SIG-M5 treated with dmso at 0.1 percent for 504 hours (cell line): ENCODE measurements at regions not wholly inside any gene's neighbourhood (a gene's known extent, or its start where the extent isn't known, plus 50 kb on each side); places are given as distances from the start of the nearest gene placed in this dataset.

ENCODE experiments used
- DNase-seq: peaks from one replicate; lab custom pipeline; 2025; ENCODE audit not compliant: unreplicated experiment; lab: John Stamatoyannopoulos, UW

DNA sequence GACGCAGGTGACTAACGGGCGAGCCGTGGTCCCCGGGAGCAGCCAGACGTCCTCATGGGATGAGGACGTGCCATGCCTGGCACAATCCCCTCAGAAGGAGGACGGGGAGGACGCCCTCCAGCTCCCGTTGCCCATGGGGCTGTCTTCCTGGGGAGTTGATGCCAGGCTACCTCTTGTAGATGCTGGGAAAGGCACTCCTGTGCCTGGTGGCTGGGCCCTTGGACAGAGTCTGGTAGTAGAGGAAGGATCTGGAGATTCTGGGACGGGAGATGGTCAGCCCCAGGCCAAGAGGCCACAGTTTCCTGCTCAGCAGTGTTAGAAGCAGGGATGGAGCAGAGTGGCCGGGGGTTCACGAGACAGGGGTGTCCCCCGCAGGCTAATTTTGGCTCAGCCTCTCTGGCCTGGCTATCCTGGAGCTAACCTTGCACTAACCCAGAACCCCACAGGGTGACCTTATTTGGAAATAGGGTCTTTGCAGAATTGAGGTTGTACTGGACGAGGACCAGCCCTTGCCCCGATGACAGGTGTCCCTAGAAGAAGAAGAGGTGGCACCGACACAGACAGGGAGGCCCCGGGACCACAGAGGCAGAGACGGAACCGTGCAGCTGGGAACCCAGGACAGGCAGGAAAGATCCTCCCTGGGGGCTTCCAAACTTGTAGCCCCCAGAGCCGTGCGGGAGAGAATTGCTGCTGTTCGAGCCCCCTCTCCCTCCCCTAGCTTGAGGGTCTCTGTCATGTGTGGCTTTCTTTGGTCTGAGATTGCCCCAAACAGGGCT is 50.1 kb upstream of the ADRA2C start:
- no peak for DNase-seq

DNA sequence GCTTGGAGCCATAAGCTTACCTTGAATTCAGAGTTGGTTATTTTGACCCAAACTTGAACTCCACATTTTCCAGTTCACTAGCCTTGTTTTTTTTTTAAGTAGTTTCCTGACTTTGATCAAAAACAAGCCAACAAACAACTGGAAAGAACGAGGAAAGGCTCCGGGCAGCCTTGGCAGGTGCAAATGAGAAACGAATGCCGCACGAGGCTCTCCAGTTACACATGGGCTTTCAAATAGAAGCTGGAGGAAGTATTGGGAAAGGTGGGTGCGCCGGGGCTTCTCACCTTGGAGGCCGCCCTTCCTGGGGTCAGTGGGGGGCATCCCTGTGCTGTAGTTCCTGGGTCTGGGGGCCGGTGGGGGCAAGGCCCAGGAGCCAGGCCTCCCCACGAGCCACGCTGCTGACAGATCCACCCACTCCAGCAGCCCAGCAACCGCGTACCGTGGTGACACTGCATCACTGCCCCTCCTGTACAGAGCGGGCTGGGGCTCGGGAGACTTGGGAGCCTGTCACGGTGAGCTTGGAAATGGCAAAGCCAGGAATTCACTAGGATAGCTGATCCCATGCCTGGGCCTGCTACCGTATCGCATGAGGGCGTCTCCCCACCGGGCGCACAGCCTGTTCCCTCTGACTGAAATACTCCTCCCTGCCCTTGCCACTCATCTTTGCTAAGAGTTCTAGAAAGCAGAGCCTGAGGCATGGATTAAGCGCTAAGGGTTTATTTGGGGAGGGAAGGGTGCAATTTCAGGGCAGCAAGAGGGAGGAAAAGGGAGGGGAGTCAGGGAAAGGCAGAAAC is 50.9 kb upstream of the ADRA2C start:
- DNase-seq, result no peak

DNA sequence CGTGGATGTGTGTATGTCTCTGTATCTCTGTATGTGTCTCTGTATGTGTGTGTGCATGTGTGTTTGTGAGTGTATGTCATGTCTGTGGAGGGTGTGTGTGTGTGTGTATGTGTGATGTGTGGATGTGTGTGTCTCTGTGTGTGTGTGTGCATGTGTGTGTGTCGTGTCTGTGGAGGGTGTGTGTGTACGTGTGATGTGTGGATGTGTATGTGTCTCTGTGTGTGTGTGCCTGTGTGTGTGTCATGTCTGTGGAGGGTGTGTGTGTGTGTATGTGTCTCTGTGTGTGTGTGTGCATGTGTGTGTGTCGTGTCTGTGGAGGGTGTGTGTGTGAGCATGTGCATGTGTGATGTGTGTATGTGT is 51.6 kb upstream of the ADRA2C start:
- no peak for DNase-seq

DNA sequence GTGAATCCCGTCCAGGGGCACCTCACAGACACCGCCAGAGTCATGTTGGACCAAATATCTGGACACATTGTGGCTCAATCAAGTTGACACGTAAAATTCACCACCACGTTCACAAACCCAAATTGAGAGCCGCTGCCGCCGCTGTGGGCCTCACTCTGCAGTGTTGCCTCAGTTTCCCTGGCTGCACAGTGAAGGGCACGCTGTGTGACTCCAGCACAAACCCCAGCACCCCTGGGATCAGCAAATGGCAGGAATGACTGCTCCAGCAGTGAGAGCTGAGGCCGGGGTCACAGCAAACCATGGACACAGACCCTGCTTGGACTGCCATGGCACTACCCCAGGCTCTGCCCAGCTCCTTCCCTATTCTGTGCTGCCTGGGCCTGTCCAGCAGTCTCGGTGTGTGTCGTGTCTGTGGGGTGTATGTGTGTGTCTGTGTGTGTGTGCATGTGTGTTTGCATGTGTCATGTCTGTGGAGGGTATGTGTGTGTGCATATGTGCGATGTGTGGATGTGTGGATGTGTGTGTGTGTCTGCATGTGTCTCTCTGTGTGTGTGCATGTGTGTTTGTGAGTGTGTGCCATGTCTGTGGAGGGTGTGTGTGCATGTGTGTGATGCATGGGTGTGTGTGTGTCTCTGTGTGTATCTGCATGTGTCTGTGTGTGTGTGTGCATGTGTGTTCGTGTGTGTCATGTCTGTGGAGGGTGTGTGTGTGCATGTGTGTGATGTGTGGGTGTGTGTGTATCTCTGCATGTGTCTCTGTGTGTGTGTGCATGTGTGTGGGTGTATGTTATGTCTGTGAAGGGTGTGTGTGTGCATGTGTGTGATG is 52.2 kb upstream of the ADRA2C start:
- no peak for DNase-seq

DNA sequence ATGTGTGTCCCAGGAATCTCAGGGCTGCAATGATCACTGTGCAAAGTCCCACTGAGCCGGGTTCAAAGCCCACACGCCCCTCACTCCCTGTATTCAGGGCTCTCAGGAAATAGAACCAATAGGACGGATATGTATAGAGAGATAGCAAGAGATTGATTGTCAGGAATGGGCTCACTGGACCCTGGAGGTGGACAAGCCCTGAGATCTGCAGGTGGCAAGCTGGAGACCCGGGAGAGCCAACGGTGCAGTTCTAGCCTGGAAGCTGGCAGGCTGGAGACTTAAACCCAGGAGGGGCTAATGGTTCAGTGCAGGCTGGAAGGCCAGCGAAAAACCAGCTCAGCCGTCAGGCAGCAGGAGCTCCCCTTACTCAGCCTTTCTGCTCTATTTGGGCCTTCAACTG is 52.8 kb upstream of the ADRA2C start:
- no peak for DNase-seq

DNA sequence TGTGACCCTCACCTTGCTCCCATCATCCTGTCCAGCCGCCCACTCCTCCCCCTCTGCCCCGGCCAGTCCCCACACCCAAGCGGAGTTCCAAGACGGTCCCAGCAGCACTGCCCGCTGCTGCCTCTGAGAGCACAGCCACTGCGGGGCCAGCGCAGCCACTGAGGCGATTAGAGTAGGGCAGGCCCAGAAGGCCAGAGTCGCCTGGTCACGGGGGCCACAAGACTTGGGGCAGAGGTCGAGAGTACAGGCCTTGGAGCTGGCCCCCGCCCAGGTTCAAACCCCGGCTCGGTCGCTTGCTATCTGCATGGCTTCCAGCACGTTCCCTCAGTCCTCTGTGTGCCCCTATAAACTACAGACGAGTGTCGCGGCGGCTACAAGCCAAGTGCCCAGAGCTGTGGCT is 53.2 kb upstream of the ADRA2C start:
- no peak for DNase-seq

DNA sequence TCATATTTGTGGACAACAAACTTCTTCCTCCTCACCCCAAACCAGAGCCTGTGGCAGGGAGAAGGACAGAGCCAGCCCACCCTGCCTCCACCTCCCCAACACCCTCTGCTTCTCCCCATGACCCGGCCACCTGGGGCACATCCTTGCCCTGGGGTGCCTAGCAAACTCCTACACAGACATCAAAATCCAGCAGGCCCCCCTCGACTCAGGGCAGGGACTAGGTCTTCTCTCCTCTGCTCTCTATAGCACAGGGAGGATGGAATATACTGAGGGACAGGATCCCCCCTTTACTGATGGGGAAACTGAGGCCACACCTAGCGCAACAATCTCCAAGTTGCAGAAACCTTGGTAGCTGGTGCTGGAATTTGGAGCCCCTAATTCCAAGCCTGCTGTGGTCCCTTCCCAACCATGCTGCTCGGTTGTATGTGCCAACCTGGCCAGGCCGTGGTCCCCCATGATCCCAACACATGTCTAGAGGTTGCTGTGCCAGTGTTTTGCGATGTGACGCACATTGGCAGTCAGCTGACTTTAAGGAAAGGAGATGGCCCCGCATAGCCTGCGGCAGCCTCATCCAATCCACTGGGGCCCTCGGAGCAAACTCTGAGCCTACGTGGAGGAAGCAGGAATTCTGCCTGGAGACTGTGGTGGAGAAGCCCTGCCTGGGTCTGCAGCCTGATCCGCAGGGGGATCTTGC is 53.9 kb upstream of the ADRA2C start:
- no peak for DNase-seq

DNA sequence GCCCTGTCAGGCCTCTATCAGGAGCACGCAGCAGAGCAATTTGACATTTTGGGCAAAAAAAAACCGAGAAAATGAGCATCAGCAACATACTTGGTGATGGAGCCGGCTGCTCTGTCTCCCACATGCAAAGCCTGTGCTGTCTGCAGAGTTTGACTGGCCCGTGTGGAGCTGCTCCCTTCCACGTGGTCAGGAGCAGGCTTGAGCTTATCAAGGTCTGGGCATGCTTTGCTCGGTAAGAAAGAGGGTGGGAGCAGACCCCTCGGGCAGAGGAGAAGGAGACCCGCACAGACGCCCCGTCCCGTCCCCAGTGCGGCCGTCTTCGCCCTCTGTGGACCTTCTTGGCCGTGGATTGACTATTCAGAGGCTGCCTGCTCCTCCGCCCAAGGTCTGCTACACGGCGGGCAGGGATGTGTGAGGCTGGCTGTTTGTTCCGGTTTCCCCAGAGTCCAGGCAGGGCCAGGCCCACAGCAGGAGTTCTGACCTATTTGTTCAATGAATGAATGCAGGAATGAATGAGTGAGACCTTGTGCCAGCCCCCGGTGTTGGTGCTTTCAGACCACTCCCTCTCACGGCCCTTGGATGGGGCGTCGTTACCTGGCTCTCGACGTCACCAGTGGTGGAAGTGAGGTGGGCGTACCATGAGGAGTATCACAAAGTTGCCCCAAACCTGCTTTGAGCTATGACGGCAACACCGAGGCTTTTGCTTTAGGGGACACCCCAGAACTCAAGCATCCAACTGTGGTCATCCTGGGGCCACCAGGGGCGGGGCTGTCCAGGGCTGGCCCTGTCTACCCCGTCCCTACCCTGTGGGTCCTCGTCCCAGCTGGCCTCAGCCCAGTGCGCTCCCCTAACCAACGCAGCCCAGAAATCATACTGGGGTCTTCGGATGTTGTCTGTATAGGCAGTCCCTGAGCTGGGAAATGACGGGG is 54.7 kb upstream of the ADRA2C start:
- DNase-seq, result no peak

DNA sequence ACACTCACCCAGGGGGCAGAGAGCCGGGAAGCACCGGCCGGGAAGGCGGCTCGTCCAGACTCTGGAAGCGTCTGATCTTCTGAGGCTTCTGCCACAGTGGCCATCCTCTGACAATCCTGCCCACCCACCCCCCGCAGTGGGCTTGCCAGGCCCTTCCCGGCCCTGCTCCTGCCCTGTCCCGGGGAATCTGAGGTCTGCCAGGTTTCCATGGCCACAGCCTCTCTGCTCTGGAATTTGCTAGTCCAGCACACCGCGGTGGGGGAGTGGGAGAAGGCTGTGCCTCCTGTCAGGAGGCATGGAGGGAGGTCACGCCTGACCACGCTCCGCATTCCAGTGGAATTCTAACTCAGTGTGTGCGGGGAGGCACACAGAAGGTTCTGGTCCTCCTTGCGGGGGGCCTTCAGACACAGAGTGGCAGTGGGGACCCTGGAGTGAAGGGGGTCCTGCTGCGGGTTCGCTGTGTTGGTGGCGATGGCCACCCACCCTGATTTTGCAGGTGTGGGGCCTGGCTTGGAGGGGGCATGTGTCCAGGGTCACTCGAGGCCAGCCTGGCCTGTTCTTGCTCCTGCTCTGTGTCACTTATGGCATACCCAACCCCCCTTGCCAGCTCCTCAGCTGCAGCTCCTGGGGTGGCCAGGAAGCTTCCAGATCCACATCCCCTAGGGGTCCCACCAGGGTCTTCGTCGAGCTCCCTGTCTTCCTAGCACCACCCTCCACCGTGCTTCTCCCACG is 55.6 kb upstream of the ADRA2C start:
- no peak for DNase-seq

DNA sequence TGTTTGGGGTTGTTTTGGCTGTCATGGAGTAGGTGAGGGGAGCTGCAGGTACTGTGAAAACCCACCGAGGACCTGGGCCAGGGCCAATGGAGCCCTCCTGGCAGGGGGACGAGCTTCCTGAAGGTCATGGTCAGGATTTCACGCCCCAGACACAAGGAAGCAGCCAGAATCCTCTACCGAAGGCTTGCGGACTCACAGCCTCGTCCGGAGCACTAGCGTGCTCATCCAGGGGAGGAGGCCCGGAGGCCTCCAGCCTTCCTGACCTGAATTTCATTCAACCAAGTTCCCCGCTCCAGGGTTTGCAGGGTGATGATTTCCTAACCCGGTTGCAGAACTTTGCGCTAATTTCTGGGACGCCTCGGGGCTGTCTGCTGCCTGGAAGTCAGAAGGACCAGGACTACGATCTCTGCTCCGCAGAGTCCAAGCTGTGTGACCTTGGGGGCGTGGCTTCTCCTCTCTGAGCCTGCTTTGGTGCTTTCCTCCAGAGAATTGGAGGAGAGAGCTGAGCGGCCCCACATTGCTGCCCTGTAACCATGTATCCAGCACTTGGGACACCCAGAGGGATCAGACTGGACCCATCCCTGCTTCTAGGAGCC is 56.2 kb upstream of the ADRA2C start:
- no peak for DNase-seq

DNA sequence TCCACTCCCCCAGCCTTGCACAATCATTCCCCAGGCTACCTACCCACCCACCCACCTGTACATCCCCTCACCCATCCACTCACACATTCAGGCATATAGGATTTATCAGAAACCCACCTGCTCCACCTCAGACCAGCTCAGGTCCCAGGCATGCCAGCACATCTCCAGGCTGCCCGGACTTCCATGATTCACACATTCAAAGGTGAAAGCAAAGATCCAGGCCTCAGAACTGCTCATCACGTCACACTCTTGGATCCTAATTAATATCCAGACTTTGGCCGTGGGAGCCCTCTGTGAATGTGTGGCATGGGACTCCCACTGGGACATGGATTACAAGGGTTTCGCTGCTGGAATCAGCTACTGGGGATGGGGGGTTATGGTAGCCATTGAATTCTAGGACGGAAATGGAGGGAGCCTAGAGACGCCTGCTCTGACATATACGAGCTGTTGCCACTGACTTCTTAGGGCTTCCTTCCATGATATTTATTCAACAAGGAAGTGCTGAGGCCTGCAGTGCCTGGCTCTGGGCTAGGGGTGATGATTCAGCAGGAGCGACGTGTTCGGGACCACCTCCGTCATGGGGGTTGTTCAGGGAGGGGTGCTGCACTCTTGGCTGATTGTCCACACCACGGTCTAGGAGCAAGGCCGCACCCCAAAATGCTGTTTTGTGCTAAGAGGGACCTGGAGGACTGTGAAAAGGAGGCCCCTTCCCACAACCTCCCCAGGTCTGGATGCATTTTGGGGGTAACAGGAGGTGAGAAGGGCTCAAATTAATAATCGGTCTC is 56.9 kb upstream of the ADRA2C start:
- no peak for DNase-seq

DNA sequence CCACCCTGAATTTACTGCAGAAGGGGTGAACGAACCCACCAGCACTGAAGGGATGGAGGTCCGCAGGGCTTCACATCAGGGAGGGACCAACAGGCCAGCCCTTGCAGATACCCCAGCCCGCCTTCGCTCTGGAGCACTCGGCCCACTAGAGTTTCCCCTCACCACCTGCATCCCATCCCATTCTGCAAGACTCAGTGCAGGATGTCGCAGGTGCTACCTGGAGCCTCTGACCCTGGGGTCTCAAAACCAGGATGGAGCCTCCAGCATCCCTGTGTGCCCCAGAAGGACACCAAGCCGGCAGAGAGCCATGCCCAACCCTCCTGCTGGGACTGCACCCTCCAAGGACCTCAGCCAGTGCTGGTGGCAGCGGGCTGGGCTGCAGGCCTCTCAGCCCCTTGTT is 57.6 kb upstream of the ADRA2C start:
- DNase-seq, result no peak

DNA sequence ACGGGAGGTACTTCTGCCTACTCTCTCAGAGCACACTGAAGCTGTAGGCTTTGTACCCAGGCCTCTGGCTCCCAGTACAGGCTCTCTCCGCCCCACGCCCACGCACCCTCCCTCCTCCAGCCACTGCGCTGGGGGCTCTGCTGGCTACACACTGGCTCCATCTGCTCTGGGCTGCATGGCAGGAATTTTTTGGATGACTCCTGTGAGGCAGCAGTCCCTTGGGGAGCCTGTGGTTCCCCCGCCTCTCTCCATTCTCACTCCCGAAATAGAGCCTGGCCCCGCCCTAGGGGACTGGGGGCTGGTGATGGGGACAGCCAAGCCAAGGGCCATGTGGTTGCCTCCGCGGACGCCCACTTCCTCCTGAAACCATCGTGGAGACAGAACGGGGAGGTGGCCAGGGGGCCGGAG is 58.1 kb upstream of the ADRA2C start:
- DNase-seq, result peak; percentile 52

DNA sequence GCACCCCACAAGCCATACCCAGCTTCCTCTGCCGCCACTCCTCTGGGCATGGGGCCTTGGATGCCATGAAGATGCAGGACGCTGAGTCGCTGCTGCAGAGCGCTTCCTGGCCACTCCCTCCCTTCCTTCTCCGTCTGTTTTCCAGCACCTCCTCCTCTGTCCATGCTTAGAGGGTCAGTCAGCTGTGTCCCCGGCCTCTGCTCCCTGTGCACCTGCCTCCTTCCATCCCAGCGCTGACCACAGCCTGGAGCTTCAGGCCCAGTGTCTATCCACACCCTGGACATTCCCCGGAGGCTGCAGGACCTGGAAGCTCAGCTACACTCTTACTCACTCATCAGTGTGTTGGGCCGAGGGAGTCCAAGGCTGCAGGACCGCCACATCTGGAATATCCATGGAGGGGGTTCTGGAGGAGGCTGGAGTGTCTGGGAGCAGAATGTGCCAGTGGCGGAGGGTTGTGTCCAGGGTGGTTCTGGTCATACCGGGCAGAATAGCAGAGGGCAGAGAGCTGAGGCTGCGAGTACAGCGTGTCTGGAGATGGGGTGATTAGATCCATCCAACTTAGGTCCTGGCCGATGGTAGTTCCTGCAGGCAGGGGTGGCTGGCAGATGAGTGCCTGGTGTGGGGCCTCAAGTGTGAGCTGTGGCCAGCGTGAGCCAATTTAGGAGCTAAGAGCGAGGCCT is 58.6 kb upstream of the ADRA2C start:
- DNase-seq, result no peak

DNA sequence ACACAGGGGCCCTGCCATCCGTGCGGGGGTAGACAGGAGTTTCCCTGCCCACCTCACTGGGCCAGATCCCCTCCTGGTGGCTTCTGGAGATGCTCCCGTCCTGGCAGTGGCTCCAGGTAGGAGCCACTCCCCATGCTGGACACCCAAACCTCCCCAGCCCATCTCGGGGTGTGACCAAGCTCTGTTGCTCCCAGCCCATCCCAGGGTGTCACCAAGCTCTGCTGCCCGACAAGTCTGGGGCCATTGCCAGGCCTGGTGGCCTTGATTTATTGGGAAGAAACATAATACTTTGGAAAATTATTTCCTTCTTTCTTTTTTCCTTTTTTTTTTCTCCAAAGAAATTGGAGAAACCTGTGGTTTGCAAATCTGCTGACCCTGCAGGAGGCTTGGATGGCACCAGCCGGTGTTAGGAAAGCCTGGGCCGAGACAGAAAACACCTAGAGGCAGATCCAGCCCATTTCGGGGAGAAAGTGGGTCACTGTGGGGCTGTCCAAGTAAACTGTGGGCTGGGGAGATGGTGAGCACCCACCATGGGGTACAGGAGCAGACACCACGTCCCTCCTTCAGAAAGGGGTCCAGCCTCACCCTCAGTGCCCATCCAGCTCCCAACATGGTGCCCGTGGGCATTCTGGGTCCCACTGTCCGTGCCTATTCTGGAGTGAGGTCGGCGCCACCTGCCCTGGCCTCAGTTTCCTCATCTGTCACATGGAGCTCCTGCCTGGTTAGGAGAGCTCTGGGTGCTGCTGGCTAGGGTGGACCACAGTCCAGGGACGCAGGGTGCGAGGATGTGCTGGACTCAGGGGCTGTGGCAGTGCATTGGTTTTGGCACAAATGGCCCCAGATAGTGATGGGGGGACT is 59.4 kb upstream of the ADRA2C start:
- no peak for DNase-seq

DNA sequence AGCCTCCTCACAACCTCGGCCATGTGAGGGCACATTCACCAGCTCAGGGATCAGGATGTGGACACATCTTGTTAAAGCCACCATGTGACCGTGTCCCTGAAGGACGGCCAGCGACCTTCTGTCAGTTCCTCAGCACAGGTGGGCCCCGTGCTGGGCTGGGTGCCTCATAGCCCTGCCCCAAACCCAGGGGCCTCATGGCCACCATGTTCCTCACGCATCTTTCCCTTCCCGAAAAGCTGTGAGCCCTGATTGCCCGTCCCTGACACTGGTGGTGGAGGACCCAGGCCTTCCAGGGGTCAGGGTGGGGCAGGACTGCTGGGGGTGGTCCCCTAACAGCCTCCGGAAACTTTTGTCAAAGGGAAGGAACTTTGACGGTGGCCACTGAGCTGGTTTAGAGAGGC is 60.1 kb upstream of the ADRA2C start:
- DNase-seq, result no peak
